Activated T-helper 1 cell treated with anti-CD3 and anti-CD28 coated beads, Interleukin-12 subunit alpha, Interleukin-12 subunit beta, Interleukin-2, Interleukin-4 antibody, amounts not matched to agents 30 ng/mL and 10 ng/mL and 1 ng/mL, durations not matched to agents 14 hours and 24 hours and 36 hours (primary cell): ENCODE measurements at regions not wholly inside any gene's neighbourhood (a gene's known extent, or its start where the extent isn't known, plus 50 kb on each side); places are given as distances from the start of the nearest gene placed in this dataset.
"Not testable (repeated sequence)": the region's sequence is repeated elsewhere in the genome, so short reads cannot be mapped to it uniquely, and the experiment has no call there.

Source experiments
- DNase-seq: peaks from one replicate; pipeline ENCODE4 v3.0.0; 2021; ENCODE audit warnings: low spot score
- H3K27ac Mint-ChIP-seq: one replicate; pipeline ENCODE4 v1.8.0; 2021; ENCODE audit warnings: mild to moderate bottlenecking, mixed read lengths
- H3K27me3 Mint-ChIP-seq: one replicate; pipeline ENCODE4 v1.8.0; 2022; ENCODE audit warnings: mild to moderate bottlenecking, moderate library complexity, mixed read lengths; ENCODE audit not compliant: insufficient read depth
- H3K36me3 Mint-ChIP-seq: one replicate; pipeline ENCODE4 v1.8.0; 2021; ENCODE audit warnings: low read depth, mixed read lengths
- H3K4me1 Mint-ChIP-seq: one replicate; pipeline ENCODE4 v1.8.0; 2021; ENCODE audit warnings: low read depth, mixed read lengths
- H3K4me3 Mint-ChIP-seq: one replicate; pipeline ENCODE4 v1.8.0; 2021; ENCODE audit warnings: mild to moderate bottlenecking, moderate library complexity, mixed read lengths
- H3K9me3 Mint-ChIP-seq: one replicate; pipeline ENCODE4 v1.8.0; 2021; ENCODE audit warnings: mixed read lengths
- intact Hi-C: fragments of 100-400 bp; cut with micrococcal nuclease; formaldehyde crosslinking; loops from one replicate; pipeline ENCODE4 v1.15.1; 2024

- Mint-ChIP-seq H3K4me3 (no peak overlapping the region), H3K4me1 (no peaks in the 10 kb centered on the region), H3K36me3 (no peaks in the 10 kb centered on the region), H3K27me3 (no peaks in the 10 kb centered on the region), H3K9me3 (peaks cover 46% of the 10 kb centered on the region), H3K27ac (no peak overlapping the region)
- intact Hi-C loops = no loop called here
- no peak for DNase-seq
Observed at GRCh38 chr13:82593239-82593638, 1289.0 kb downstream of the SLITRK1 start.

- DNase-seq = no peak
- intact Hi-C loops = no loop called here
- no peak overlapping the region for H3K4me3 Mint-ChIP-seq
- H3K36me3 Mint-ChIP-seq = no peaks in the 10 kb centered on the region
- no peaks in the 10 kb centered on the region for H3K4me1 Mint-ChIP-seq
- peaks cover 30% of the 10 kb centered on the region for H3K9me3 Mint-ChIP-seq
- H3K27ac Mint-ChIP-seq = no peak overlapping the region
- H3K27me3 Mint-ChIP-seq = no peaks in the 10 kb centered on the region
Observed at GRCh38 chr13:82571653-82572052, 1310.6 kb downstream of the SLITRK1 start.

GRCh38 chr13:82569581-82569980 lies 1312.7 kb downstream of the SLITRK1 start:
- DNase-seq = no peak
- intact Hi-C loops = no loop called here
- Mint-ChIP-seq H3K36me3 (no peaks in the 10 kb centered on the region), H3K9me3 (peaks cover 39% of the 10 kb centered on the region), H3K27me3 (no peaks in the 10 kb centered on the region), H3K4me1 (no peaks in the 10 kb centered on the region), H3K27ac (no peak overlapping the region), H3K4me3 (no peak overlapping the region)

- H3K9me3 Mint-ChIP-seq = peaks cover 26% of the 10 kb centered on the region
- H3K4me3 Mint-ChIP-seq = no peak overlapping the region
- H3K27ac Mint-ChIP-seq = no peak overlapping the region
- no peak for DNase-seq
- no peaks in the 10 kb centered on the region for H3K27me3 Mint-ChIP-seq
- no peaks in the 10 kb centered on the region for H3K4me1 Mint-ChIP-seq
- H3K36me3 Mint-ChIP-seq = no peaks in the 10 kb centered on the region
- intact Hi-C loops = no loop called here
Observed at GRCh38 chr13:82566864-82567263, 1315.4 kb downstream of the SLITRK1 start.

GRCh38 chr13:82565201-82565600 lies 1317.1 kb downstream of the SLITRK1 start:
- intact Hi-C loops = no loop called here
- Mint-ChIP-seq H3K36me3 (no peaks in the 10 kb centered on the region), H3K9me3 (peaks cover 26% of the 10 kb centered on the region), H3K27me3 (no peaks in the 10 kb centered on the region), H3K4me1 (no peaks in the 10 kb centered on the region), H3K4me3 (no peak overlapping the region), H3K27ac (no peak overlapping the region)
- DNase-seq = no peak

GRCh38 chr13:82560889-82561288 lies 1321.4 kb downstream of the SLITRK1 start:
- H3K4me1 Mint-ChIP-seq = no peaks in the 10 kb centered on the region
- DNase-seq = no peak
- no peak overlapping the region for H3K4me3 Mint-ChIP-seq
- no peaks in the 10 kb centered on the region for H3K27me3 Mint-ChIP-seq
- H3K27ac Mint-ChIP-seq = no peak overlapping the region
- H3K9me3 Mint-ChIP-seq = peaks cover 12% of the 10 kb centered on the region
- intact Hi-C loops = no loop called here
- no peaks in the 10 kb centered on the region for H3K36me3 Mint-ChIP-seq

- Mint-ChIP-seq H3K27ac (no peak overlapping the region), H3K27me3 (no peaks in the 10 kb centered on the region)
- intact Hi-C loops = no loop called here
Observed at GRCh38 chr13:82522872-82523271, 1359.4 kb downstream of the SLITRK1 start.

GRCh38 chr13:82506805-82507414 lies 1375.4 kb downstream of the SLITRK1 start:
- no peaks in the 10 kb centered on the region for H3K4me1 Mint-ChIP-seq
- H3K9me3 Mint-ChIP-seq = peaks cover 10% of the 10 kb centered on the region
- H3K27ac Mint-ChIP-seq = no peak overlapping the region

More at GRCh38 chr13:82522872-82523271, 1359.4 kb downstream of the SLITRK1 start:
- Mint-ChIP-seq H3K4me1 (no peaks in the 10 kb centered on the region), H3K9me3 (peaks cover 13% of the 10 kb centered on the region), H3K4me3 (no peak overlapping the region), H3K36me3 (no peaks in the 10 kb centered on the region)
- no peak for DNase-seq

GRCh38 chr13:82501834-82502233 lies 1380.4 kb downstream of the SLITRK1 start:
- intact Hi-C loops = no loop called here
- no peaks in the 10 kb centered on the region for H3K27me3 Mint-ChIP-seq

More at GRCh38 chr13:82506805-82507414, 1375.4 kb downstream of the SLITRK1 start:
- intact Hi-C loops = no loop called here
- no peak overlapping the region for H3K4me3 Mint-ChIP-seq
- H3K27me3 Mint-ChIP-seq = no peaks in the 10 kb centered on the region
- no peak for DNase-seq
- no peaks in the 10 kb centered on the region for H3K36me3 Mint-ChIP-seq

GRCh38 chr13:82480415-82480814 lies 1401.9 kb downstream of the SLITRK1 start:
- DNase-seq = no peak
- Mint-ChIP-seq H3K36me3 (no peaks in the 10 kb centered on the region), H3K4me1 (no peaks in the 10 kb centered on the region), H3K9me3 (peaks cover 11% of the 10 kb centered on the region), H3K27me3 (no peaks in the 10 kb centered on the region), H3K27ac (no peak overlapping the region), H3K4me3 (no peak overlapping the region)
- intact Hi-C loops = no loop called here

More at GRCh38 chr13:82501834-82502233, 1380.4 kb downstream of the SLITRK1 start:
- Mint-ChIP-seq H3K27ac (no peak overlapping the region), H3K36me3 (no peaks in the 10 kb centered on the region), H3K9me3 (no peaks in the 10 kb centered on the region), H3K4me3 (no peak overlapping the region), H3K4me1 (no peaks in the 10 kb centered on the region)
- DNase-seq = no peak

- intact Hi-C loops = no loop called here
- Mint-ChIP-seq H3K9me3 (peaks cover 8% of the 10 kb centered on the region), H3K36me3 (no peaks in the 10 kb centered on the region), H3K27ac (no peak overlapping the region), H3K4me3 (no peak overlapping the region), H3K4me1 (no peaks in the 10 kb centered on the region), H3K27me3 (no peaks in the 10 kb centered on the region)
- no peak for DNase-seq
Observed at GRCh38 chr13:82477436-82477835, 1404.8 kb downstream of the SLITRK1 start.

GRCh38 chr13:82467626-82468025 lies 1414.6 kb downstream of the SLITRK1 start:
- Mint-ChIP-seq H3K4me3 (no peak overlapping the region), H3K4me1 (no peaks in the 10 kb centered on the region), H3K27me3 (no peaks in the 10 kb centered on the region), H3K36me3 (no peaks in the 10 kb centered on the region), H3K27ac (no peak overlapping the region), H3K9me3 (peaks cover 19% of the 10 kb centered on the region)
- intact Hi-C loops = no loop called here
- DNase-seq = no peak

- DNase-seq, H3K27me3 Mint-ChIP-seq, H3K4me1 Mint-ChIP-seq, H3K27ac Mint-ChIP-seq, H3K4me3 Mint-ChIP-seq, H3K36me3 Mint-ChIP-seq, intact Hi-C loops: not testable (repeated sequence)
- peaks cover 28% of the 10 kb centered on the region for H3K9me3 Mint-ChIP-seq
Observed at GRCh38 chr13:82459575-82459974, 1422.7 kb downstream of the SLITRK1 start.

GRCh38 chr13:82458169-82458568 lies 1424.1 kb downstream of the SLITRK1 start:
- DNase-seq = no peak
- Mint-ChIP-seq H3K27me3 (no peaks in the 10 kb centered on the region), H3K27ac (no peak overlapping the region), H3K4me1 (no peaks in the 10 kb centered on the region), H3K9me3 (peaks cover 24% of the 10 kb centered on the region), H3K4me3 (no peak overlapping the region), H3K36me3 (no peaks in the 10 kb centered on the region)
- intact Hi-C loops = no loop called here
